Skeletal muscle tissue (tissue), 3 donors: ENCODE measurements at regions not wholly inside any gene's neighbourhood (a gene's known extent, or its start where the extent isn't known, plus 50 kb on each side); places are given as distances from the start of the nearest gene placed in this dataset.

Experiments used
- H3K27ac ChIP-seq: one replicate; pipeline ENCODE4 v1.7.0; 2013; ENCODE audit warnings: mild to moderate bottlenecking, low read depth, low read length, inconsistent platforms
- H3K27me3 ChIP-seq, 3 donors: one replicate each; pipeline ENCODE4 v1.7.0; 2013; ENCODE audit warnings: low read length in 3 of 3; ENCODE audit not compliant: control insufficient read depth in 3 of 3, insufficient read depth in 3 of 3
- H3K36me3 ChIP-seq, 3 donors: one replicate each; pipeline ENCODE4 v1.7.0; 2013; ENCODE audit warnings: low read length in 3 of 3; ENCODE audit not compliant: control insufficient read depth in 3 of 3, insufficient read depth in 3 of 3
- H3K4me1 ChIP-seq, 3 donors: one replicate each; pipeline ENCODE4 v1.7.0; 2013; ENCODE audit warnings: low read length in 3 of 3, mild to moderate bottlenecking in 3 of 3; ENCODE audit not compliant: control insufficient read depth in 3 of 3, insufficient read depth in 3 of 3
- H3K4me3 ChIP-seq, 3 donors: one replicate each; pipeline ENCODE4 v1.7.0; 2013; ENCODE audit warnings: low read length in 3 of 3
- H3K9ac ChIP-seq, 3 donors: one replicate each; pipeline ENCODE4 v1.7.0; 2013; ENCODE audit warnings: low read length in 3 of 3, mild to moderate bottlenecking in 3 of 3, moderate library complexity in 2 of 3, low read depth in 1 of 3
- H3K9me3 ChIP-seq, 3 donors: one replicate each; pipeline ENCODE4 v1.7.0; 2013; ENCODE audit warnings: low read length in 3 of 3; ENCODE audit not compliant: control insufficient read depth in 3 of 3
- donor health status: Osteomylitis.

- Histone ChIP-seq H3K4me1 (peaks cover 5 to 7% (median 6%) of the 10 kb centered on the region in 3 donors), H3K27ac (peak overlapping the region; percentile 73), H3K4me3 (no peak overlapping the region), H3K27me3 (no peaks in the 10 kb centered on the region), H3K9ac (peak overlapping the region; percentile 12 to 52 (median 40)), H3K36me3 (no peaks in the 10 kb centered on the region), H3K9me3 (peaks cover 0 to 2% (median 0%) of the 10 kb centered on the region in 3 donors)
Observed at GRCh38 chr12:92987362-92987761, 58.3 kb upstream of the EEA1 start.

GRCh38 chr12:92987846-92988621, 58.9 kb upstream of the EEA1 start:
- H3K9ac ChIP-seq = peak overlapping the region; percentile 12 to 52 (median 40)
- H3K27me3 ChIP-seq = no peaks in the 10 kb centered on the region
- peaks cover 5 to 7% (median 6%) of the 10 kb centered on the region in 3 donors for H3K4me1 ChIP-seq
- peak overlapping the region in 1 of 3 donors; percentile 50 for H3K4me3 ChIP-seq
- peaks cover 0 to 2% (median 0%) of the 10 kb centered on the region in 3 donors for H3K9me3 ChIP-seq
- peak overlapping the region; percentile 73 for H3K27ac ChIP-seq
- H3K36me3 ChIP-seq = no peaks in the 10 kb centered on the region

GRCh38 chr12:92988622-92989130, 59.6 kb upstream of the EEA1 start:
- peak overlapping the region in 1 of 3 donors; percentile 38 for H3K9ac ChIP-seq
- peaks cover 5 to 7% (median 6%) of the 10 kb centered on the region in 3 donors for H3K4me1 ChIP-seq
- H3K27ac ChIP-seq = no peak overlapping the region
- no peaks in the 10 kb centered on the region for H3K9me3 ChIP-seq
- H3K4me3 ChIP-seq = no peak overlapping the region
- H3K27me3 ChIP-seq = no peaks in the 10 kb centered on the region
- H3K36me3 ChIP-seq = no peaks in the 10 kb centered on the region

GRCh38 chr12:92989715-92990484, 60.8 kb upstream of the EEA1 start:
- Histone ChIP-seq H3K4me1 (peaks cover 5 to 7% (median 6%) of the 10 kb centered on the region in 3 donors), H3K9ac (no peak overlapping the region), H3K4me3 (no peak overlapping the region), H3K36me3 (no peaks in the 10 kb centered on the region), H3K27me3 (no peaks in the 10 kb centered on the region), H3K27ac (no peak overlapping the region), H3K9me3 (no peaks in the 10 kb centered on the region)

- Histone ChIP-seq H3K4me3 (no peak overlapping the region), H3K9ac (no peak overlapping the region), H3K27ac (no peak overlapping the region), H3K36me3 (no peaks in the 10 kb centered on the region), H3K27me3 (no peaks in the 10 kb centered on the region), H3K4me1 (peaks cover 5 to 7% (median 6%) of the 10 kb centered on the region in 3 donors), H3K9me3 (no peaks in the 10 kb centered on the region)
Observed at GRCh38 chr12:92991134-92991533, 62.0 kb upstream of the EEA1 start.

GRCh38 chr12:92992041-92992440, 62.9 kb upstream of the EEA1 start:
- no peak overlapping the region for H3K9ac ChIP-seq
- no peaks in the 10 kb centered on the region for H3K9me3 ChIP-seq
- H3K27ac ChIP-seq = no peak overlapping the region
- no peaks in the 10 kb centered on the region for H3K27me3 ChIP-seq
- no peak overlapping the region for H3K4me3 ChIP-seq
- no peaks in the 10 kb centered on the region for H3K36me3 ChIP-seq
- H3K4me1 ChIP-seq = peaks cover 5 to 7% (median 6%) of the 10 kb centered on the region in 3 donors

GRCh38 chr12:92993259-92993658, 64.2 kb upstream of the EEA1 start:
- H3K36me3 ChIP-seq = no peaks in the 10 kb centered on the region
- H3K9ac ChIP-seq = no peak overlapping the region
- no peaks in the 10 kb centered on the region for H3K4me1 ChIP-seq
- no peaks in the 10 kb centered on the region for H3K9me3 ChIP-seq
- H3K27ac ChIP-seq = no peak overlapping the region
- H3K27me3 ChIP-seq = no peaks in the 10 kb centered on the region
- no peak overlapping the region for H3K4me3 ChIP-seq

GRCh38 chr12:92995258-92995903, 66.3 kb upstream of the EEA1 start:
- no peaks in the 10 kb centered on the region for H3K9me3 ChIP-seq
- H3K27me3 ChIP-seq = no peaks in the 10 kb centered on the region
- H3K4me3 ChIP-seq = no peak overlapping the region

GRCh38 chr12:93000026-93000425, 70.9 kb upstream of the EEA1 start:
- Histone ChIP-seq H3K4me3 (no peak overlapping the region), H3K4me1 (peaks cover 0 to 6% (median 0%) of the 10 kb centered on the region in 3 donors), H3K36me3 (no peaks in the 10 kb centered on the region), H3K27ac (no peak overlapping the region), H3K9me3 (no peaks in the 10 kb centered on the region), H3K27me3 (no peaks in the 10 kb centered on the region), H3K9ac (no peak overlapping the region)

More at GRCh38 chr12:92995258-92995903, 66.3 kb upstream of the EEA1 start:
- Histone ChIP-seq H3K36me3 (no peaks in the 10 kb centered on the region), H3K27ac (no peak overlapping the region), H3K4me1 (no peaks in the 10 kb centered on the region), H3K9ac (no peak overlapping the region)
